Neural cell (in vitro differentiated cells): ENCODE measurements at regions not wholly inside any gene's neighbourhood (a gene's known extent, or its start where the extent isn't known, plus 50 kb on each side); places are given as distances from the start of the nearest gene placed in this dataset.
"Not testable (repeated sequence)": the region's sequence is repeated elsewhere in the genome, so short reads cannot be mapped to it uniquely, and the experiment has no call there.

Source experiments
- H2AFZ ChIP-seq: fragments of 200-600, 300-800 bp; sonication (generic), shearing (Covaris generic); 2 replicates; pipeline ENCODE4 v1.6.0; 2014; ENCODE audit warnings: low read depth, mild to moderate bottlenecking, antibody characterized with exemption, low read length, moderate library complexity
- H3F3A ChIP-seq: fragments of 200-600 bp; shearing (Covaris generic); 2 replicates; pipeline ENCODE4 v1.6.1; 2016; ENCODE audit warnings: mild to moderate bottlenecking, moderate library complexity, mixed read lengths, antibody characterized with exemption, low read length; ENCODE audit not compliant: insufficient read depth, poor library complexity, severe bottlenecking
- H3K27ac ChIP-seq: fragments of 200-600, 300-800 bp; sonication (generic), shearing (Covaris generic); 2 replicates; pipeline ENCODE4 v1.5.1; 2014; ENCODE audit warnings: mild to moderate bottlenecking, low read length, moderate library complexity
- H3K27me3 ChIP-seq: fragments of 300-800, 200-600 bp; sonication (generic), shearing (Covaris generic); 2 replicates; pipeline ENCODE4 v1.6.0; 2014; ENCODE audit warnings: mild to moderate bottlenecking, low read depth, low read length, moderate library complexity; ENCODE audit not compliant: insufficient read depth
- H3K36me3 ChIP-seq: fragments of 300-800, 200-600 bp; sonication (generic), shearing (Covaris generic); 2 replicates; pipeline ENCODE4 v1.5.1; 2014; ENCODE audit warnings: mild to moderate bottlenecking, antibody characterized with exemption, low read length, moderate library complexity; ENCODE audit not compliant: insufficient read depth
- H3K4me2 ChIP-seq: fragments of 300-800, 200-600 bp; sonication (generic), shearing (Covaris generic); 2 replicates; pipeline ENCODE4 v1.6.0; 2014; ENCODE audit warnings: mild to moderate bottlenecking, low read length
- H3K4me3 ChIP-seq: fragments of 300-800, 200-600 bp; sonication (generic), shearing (Covaris generic); 2 replicates; pipeline ENCODE4 v1.5.1; 2014; ENCODE audit warnings: mild to moderate bottlenecking, low read length, moderate library complexity
- H3K79me2 ChIP-seq: fragments of 200-600 bp; shearing (Covaris generic); replicated peaks from 2 replicates; pipeline ENCODE4 v1.6.0; 2014; ENCODE audit warnings: mild to moderate bottlenecking, low read length, moderate library complexity; ENCODE audit not compliant: insufficient read depth
- H3K9ac ChIP-seq: fragments of 300-800, 200-600 bp; sonication (generic), shearing (Covaris generic); 2 replicates; pipeline ENCODE4 v1.6.1; 2016; ENCODE audit warnings: mild to moderate bottlenecking, low read length, mixed read lengths
- H3K9me2 ChIP-seq: fragments of 200-600 bp; shearing (Covaris generic); 2 replicates; pipeline ENCODE4 v1.6.1; 2016; ENCODE audit warnings: mild to moderate bottlenecking, low read length, mixed read lengths; ENCODE audit not compliant: insufficient read depth
- H3K9me3 ChIP-seq: fragments of 200-600, 300-800 bp; sonication (generic), shearing (Covaris generic); 2 replicates; pipeline ENCODE4 v1.6.1; 2016; ENCODE audit warnings: mild to moderate bottlenecking, mixed run types, low read length, moderate library complexity, mixed read lengths
- H4K20me1 ChIP-seq: fragments of 200-600 bp; shearing (Covaris generic); 2 replicates; pipeline ENCODE4 v1.6.1; 2016; ENCODE audit warnings: mild to moderate bottlenecking, mixed run types; ENCODE audit not compliant: insufficient read depth
- EP300 ChIP-seq: fragments of 450-650 bp; conservative IDR thresholded peaks from 2 replicates; pipeline ENCODE4 v1.6.1; 2014; ENCODE audit warnings: antibody characterized with exemption, mild to moderate bottlenecking, moderate library complexity; ENCODE audit not compliant: poor library complexity, severe bottlenecking
- EZH2 ChIP-seq: fragments of 200-600, 300-800 bp; shearing (Covaris generic), sonication (generic); IDR thresholded peaks from 2 replicates; pipeline ENCODE4 v1.6.1; 2014; ENCODE audit warnings: antibody characterized with exemption, low read length, borderline replicate concordance, mild to moderate bottlenecking; ENCODE audit not compliant: insufficient read depth, poor library complexity, severe bottlenecking
- MXI1 ChIP-seq: fragments of 450-650 bp; conservative IDR thresholded peaks from 2 replicates; pipeline ENCODE4 v1.6.1; 2014; ENCODE audit warnings: antibody characterized with exemption, mild to moderate bottlenecking; ENCODE audit not compliant: poor library complexity, severe bottlenecking
- POLR2AphosphoS5 ChIP-seq: IDR thresholded peaks from 2 replicates; pipeline ENCODE4 v1.6.1; 2012
- RAD21 ChIP-seq: fragments of 450-650 bp; conservative IDR thresholded peaks from 2 replicates; pipeline ENCODE4 v1.6.1; 2014; ENCODE audit warnings: antibody characterized with exemption, mild to moderate bottlenecking, moderate library complexity
- SMC3 ChIP-seq: fragments of 450-650 bp; conservative IDR thresholded peaks from 2 replicates; pipeline ENCODE4 v1.6.1; 2014; ENCODE audit warnings: antibody characterized with exemption, mild to moderate bottlenecking, moderate library complexity; ENCODE audit not compliant: poor library complexity
- TAF1 ChIP-seq: IDR thresholded peaks from 2 replicates; pipeline ENCODE4 v1.6.1; 2012; ENCODE audit warnings: low read depth
- TF ChIP-seq, protein P1 (sequence below): IDR thresholded peaks from 2 replicates; pipeline ENCODE4 v1.6.1; 2012; ENCODE audit warnings: borderline replicate concordance
- TF ChIP-seq, protein P2 (sequence below): fragments of 450-650 bp; IDR thresholded peaks from 2 replicates; pipeline ENCODE4 v1.5.1; 2014; ENCODE audit warnings: antibody characterized with exemption, mild to moderate bottlenecking, moderate library complexity; ENCODE audit not compliant: poor library complexity, severe bottlenecking

DNA sequence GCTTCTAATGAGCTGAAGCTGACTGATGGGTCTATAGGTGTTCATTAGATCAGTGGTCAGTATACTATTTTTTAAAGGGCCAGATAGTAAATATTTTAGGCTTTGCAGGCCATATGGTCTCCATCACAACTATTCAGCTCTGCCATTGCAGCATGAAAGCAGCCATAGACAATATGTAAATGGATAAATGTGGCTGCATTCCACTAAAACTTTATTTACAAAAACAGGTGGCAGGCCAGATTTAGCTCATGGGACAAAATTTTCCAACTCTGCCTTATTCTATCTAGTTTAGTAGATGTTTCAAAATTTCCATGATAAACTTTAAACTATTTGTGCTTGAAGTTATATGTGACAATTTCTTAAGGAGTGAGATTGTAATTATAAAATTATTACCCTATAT, 339.3 kb downstream of the ABCC12 start:
- H3K9me2 ChIP-seq, result no peaks in the 10 kb centered on the region
- H3K4me3 ChIP-seq, result no peak overlapping the region
- peaks cover 4% of the 10 kb centered on the region for H3K9me3 ChIP-seq
- H3K27me3 ChIP-seq, result no peaks in the 10 kb centered on the region
- H3F3A ChIP-seq, result no peaks in the 10 kb centered on the region
- no peaks in the 10 kb centered on the region for H4K20me1 ChIP-seq
- H3K4me2 ChIP-seq, result no peak overlapping the region
- no peak for TF ChIP-seq TAF1
- TF ChIP-seq, protein P1, sequence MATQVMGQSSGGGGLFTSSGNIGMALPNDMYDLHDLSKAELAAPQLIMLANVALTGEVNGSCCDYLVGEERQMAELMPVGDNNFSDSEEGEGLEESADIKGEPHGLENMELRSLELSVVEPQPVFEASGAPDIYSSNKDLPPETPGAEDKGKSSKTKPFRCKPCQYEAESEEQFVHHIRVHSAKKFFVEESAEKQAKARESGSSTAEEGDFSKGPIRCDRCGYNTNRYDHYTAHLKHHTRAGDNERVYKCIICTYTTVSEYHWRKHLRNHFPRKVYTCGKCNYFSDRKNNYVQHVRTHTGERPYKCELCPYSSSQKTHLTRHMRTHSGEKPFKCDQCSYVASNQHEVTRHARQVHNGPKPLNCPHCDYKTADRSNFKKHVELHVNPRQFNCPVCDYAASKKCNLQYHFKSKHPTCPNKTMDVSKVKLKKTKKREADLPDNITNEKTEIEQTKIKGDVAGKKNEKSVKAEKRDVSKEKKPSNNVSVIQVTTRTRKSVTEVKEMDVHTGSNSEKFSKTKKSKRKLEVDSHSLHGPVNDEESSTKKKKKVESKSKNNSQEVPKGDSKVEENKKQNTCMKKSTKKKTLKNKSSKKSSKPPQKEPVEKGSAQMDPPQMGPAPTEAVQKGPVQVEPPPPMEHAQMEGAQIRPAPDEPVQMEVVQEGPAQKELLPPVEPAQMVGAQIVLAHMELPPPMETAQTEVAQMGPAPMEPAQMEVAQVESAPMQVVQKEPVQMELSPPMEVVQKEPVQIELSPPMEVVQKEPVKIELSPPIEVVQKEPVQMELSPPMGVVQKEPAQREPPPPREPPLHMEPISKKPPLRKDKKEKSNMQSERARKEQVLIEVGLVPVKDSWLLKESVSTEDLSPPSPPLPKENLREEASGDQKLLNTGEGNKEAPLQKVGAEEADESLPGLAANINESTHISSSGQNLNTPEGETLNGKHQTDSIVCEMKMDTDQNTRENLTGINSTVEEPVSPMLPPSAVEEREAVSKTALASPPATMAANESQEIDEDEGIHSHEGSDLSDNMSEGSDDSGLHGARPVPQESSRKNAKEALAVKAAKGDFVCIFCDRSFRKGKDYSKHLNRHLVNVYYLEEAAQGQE, result no peak
- TF ChIP-seq RAD21, result no peak
- TF ChIP-seq MXI1, result no peak
- no peak for TF ChIP-seq EP300
- no peak for TF ChIP-seq EZH2
- TF ChIP-seq SMC3, result no peak
- TF ChIP-seq, protein P2, sequence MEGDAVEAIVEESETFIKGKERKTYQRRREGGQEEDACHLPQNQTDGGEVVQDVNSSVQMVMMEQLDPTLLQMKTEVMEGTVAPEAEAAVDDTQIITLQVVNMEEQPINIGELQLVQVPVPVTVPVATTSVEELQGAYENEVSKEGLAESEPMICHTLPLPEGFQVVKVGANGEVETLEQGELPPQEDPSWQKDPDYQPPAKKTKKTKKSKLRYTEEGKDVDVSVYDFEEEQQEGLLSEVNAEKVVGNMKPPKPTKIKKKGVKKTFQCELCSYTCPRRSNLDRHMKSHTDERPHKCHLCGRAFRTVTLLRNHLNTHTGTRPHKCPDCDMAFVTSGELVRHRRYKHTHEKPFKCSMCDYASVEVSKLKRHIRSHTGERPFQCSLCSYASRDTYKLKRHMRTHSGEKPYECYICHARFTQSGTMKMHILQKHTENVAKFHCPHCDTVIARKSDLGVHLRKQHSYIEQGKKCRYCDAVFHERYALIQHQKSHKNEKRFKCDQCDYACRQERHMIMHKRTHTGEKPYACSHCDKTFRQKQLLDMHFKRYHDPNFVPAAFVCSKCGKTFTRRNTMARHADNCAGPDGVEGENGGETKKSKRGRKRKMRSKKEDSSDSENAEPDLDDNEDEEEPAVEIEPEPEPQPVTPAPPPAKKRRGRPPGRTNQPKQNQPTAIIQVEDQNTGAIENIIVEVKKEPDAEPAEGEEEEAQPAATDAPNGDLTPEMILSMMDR, result no peak
- TF ChIP-seq POLR2AphosphoS5, result no peak
- no peak overlapping the region for H3K9ac ChIP-seq
- no peak overlapping the region for H2AFZ ChIP-seq
- H3K79me2 ChIP-seq, result no peaks in the 10 kb centered on the region
- H3K36me3 ChIP-seq, result no peaks in the 10 kb centered on the region
- no peak overlapping the region for H3K27ac ChIP-seq

DNA sequence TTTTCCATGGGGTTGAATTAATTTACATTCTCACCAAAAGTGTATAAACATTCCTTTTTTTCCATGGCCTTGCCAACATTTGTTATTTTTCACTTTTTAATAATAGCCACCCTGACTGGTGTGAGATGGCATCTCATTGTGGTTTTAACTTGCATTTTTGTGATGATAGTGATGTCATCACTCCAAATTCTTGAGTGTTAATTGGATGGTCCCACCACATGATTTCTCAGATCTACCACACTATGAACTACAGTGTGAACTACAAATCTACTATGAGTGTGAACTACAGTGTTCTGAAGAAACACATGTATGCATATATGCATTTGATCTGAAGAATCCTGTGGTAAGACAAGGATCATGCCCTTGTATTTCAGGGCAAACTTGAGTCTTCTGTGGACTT, 340.1 kb downstream of the ABCC12 start:
- Histone ChIP-seq H3K27ac (no peak overlapping the region), H3K27me3 (no peaks in the 10 kb centered on the region), H3K9me2 (no peaks in the 10 kb centered on the region), H3K4me2 (no peak overlapping the region), H3K9me3 (peaks cover 4% of the 10 kb centered on the region), H3K9ac (no peak overlapping the region), H3K4me3 (no peak overlapping the region), H3K36me3 (no peaks in the 10 kb centered on the region), H4K20me1 (no peaks in the 10 kb centered on the region), H2AFZ (no peak overlapping the region), H3K79me2 (no peaks in the 10 kb centered on the region), H3F3A (no peaks in the 10 kb centered on the region)
- no peak for TF ChIP-seq TAF1
- TF ChIP-seq, protein P2, result no peak

DNA sequence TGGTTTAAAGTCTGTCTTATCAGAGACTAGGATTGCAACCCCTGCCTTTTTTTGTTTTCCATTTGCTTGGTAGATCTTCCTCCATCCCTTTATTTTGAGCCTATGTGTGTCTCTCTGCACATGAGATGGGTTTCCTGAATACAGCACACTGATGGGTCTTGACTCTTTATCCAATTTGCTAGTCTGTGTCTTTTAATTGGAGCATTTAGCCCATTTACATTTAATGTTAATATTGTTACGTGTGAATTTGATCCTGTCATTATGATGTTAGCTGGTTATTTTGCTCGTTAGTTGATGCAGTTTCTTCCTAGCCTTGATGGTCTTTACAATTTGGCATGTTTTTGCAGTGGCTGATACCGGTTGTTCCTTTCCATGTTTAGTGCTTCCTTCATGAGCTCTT, 344.0 kb downstream of the ABCC12 start:
- not testable (repeated sequence) for H2AFZ ChIP-seq, H3F3A ChIP-seq, H3K9ac ChIP-seq, H3K4me2 ChIP-seq, H4K20me1 ChIP-seq, H3K36me3 ChIP-seq, H3K4me3 ChIP-seq, H3K9me2 ChIP-seq, H3K9me3 ChIP-seq, H3K27ac ChIP-seq, H3K79me2 ChIP-seq, H3K27me3 ChIP-seq
